ENCODE measurements at regions not wholly inside any gene's neighbourhood (a gene's known extent, or its start where the extent isn't known, plus 50 kb on each side); places are given as distances from the start of the nearest gene placed in this dataset.

DNA sequence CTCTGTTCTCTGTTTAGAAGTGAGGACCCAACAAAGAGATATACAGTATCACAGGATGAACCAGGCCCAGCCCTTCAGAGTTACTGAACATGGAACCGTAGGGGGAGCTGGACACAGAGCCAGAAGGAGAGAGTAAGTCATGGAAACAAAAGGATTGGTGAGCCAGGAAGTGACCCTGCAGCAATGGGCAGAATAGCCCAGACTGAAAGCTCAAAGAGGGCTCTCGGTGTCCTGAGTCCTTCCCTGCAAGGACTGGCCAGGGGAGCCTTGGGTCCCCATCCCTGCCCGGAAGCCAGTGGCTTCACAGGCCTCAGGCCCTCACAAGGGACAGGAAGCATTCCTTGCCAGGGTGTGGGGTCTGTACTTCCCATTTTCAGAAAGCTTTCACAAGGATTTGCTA, 150.6 kb downstream of the SPATA19 start:
- Histone ChIP-seq H3K4me1 (no peaks in the 10 kb centered on the region), H3K27ac (no peak overlapping the region), H3K9me3 (no peaks in the 10 kb centered on the region), H3K4me3 (no peak overlapping the region), H3K4me2 (no peak overlapping the region)
- WGBS (ENCODE audit: missing lambda C conversion rate) = 0% methylated on average over 2 of the region's 3 CpGs
- FAIRE-seq = no peak
- no peak for TF ChIP-seq RNF2 (IDR thresholded peaks at IDR 0.05; ENCODE audit: borderline replicate concordance, low read depth)
- no peak for TF ChIP-seq ELK1 (IDR thresholded peaks at IDR 0.05; ENCODE audit: low read depth, low read length)
- TF ChIP-seq CBX2 (IDR thresholded peaks at IDR 0.05; ENCODE audit: borderline replicate concordance, low read depth) = no peak
- TF ChIP-seq, protein P1, sequence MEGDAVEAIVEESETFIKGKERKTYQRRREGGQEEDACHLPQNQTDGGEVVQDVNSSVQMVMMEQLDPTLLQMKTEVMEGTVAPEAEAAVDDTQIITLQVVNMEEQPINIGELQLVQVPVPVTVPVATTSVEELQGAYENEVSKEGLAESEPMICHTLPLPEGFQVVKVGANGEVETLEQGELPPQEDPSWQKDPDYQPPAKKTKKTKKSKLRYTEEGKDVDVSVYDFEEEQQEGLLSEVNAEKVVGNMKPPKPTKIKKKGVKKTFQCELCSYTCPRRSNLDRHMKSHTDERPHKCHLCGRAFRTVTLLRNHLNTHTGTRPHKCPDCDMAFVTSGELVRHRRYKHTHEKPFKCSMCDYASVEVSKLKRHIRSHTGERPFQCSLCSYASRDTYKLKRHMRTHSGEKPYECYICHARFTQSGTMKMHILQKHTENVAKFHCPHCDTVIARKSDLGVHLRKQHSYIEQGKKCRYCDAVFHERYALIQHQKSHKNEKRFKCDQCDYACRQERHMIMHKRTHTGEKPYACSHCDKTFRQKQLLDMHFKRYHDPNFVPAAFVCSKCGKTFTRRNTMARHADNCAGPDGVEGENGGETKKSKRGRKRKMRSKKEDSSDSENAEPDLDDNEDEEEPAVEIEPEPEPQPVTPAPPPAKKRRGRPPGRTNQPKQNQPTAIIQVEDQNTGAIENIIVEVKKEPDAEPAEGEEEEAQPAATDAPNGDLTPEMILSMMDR (IDR thresholded peaks at IDR 0.05) = no peak
- TF ChIP-seq JUNB (IDR thresholded peaks at IDR 0.05) = no peak
- no peak for TF ChIP-seq KDM5A (IDR thresholded peaks at IDR 0.05)
- TF ChIP-seq FOSL2 (IDR thresholded peaks at IDR 0.05) = no peak
- no peak for TF ChIP-seq FOSL2 (CRISPR knock-in tag; IDR thresholded peaks at IDR 0.05)
- no peak for TF ChIP-seq RAD21 (conservative IDR thresholded peaks at IDR 0.05 in 1 of 2, IDR thresholded peaks at IDR 0.05 in 1 of 2)
- no peak for TF ChIP-seq RCOR1 (IDR thresholded peaks at IDR 0.05; ENCODE audit: low read depth, low read length)
- no peak for TF ChIP-seq ZNF302 (CRISPR knock-in tag; IDR thresholded peaks at IDR 0.05)
- no peak for TF ChIP-seq HDAC2 (IDR thresholded peaks at IDR 0.05)
- TF ChIP-seq MYC (IDR thresholded peaks at IDR 0.05; ENCODE audit: borderline replicate concordance, low read length) = no peak
- TF ChIP-seq, protein P2, sequence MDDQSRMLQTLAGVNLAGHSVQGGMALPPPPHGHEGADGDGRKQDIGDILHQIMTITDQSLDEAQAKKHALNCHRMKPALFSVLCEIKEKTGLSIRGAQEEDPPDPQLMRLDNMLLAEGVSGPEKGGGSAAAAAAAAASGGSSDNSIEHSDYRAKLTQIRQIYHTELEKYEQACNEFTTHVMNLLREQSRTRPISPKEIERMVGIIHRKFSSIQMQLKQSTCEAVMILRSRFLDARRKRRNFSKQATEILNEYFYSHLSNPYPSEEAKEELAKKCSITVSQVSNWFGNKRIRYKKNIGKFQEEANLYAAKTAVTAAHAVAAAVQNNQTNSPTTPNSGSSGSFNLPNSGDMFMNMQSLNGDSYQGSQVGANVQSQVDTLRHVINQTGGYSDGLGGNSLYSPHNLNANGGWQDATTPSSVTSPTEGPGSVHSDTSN (IDR thresholded peaks at IDR 0.05) = no peak
- POLR2A ChIA-PET = no interaction called here
- DNase-seq (ENCODE audit: low read depth in 1 of 2, low spot score in 1 of 2) = no peak
- ATAC-seq = no peak
- CTCF ChIA-PET = interaction anchor here (1.7 kb wide), 1 partner anchor 110 kb away, joined by 3 read pairs; no protein-coding TSS in a partner anchor

GRCh38 chr11:133693110-133693509, 152.2 kb downstream of the SPATA19 start:
- no peak for ATAC-seq
- no peaks in the 10 kb centered on the region for H3K9me3 ChIP-seq
- DNase-seq (ENCODE audit: low read depth in 1 of 2, low spot score in 1 of 2) = no peak
- no peak overlapping the region for H3K27ac ChIP-seq
- no peak overlapping the region for H3K4me2 ChIP-seq
- H3K4me3 ChIP-seq = no peak overlapping the region
- ChIA-PET POLR2A (no interaction called here), CTCF (no interaction called here)
- H3K4me1 ChIP-seq = no peaks in the 10 kb centered on the region
- 25% methylated on average over 9 of the region's 9 CpGs for WGBS (ENCODE audit: missing lambda C conversion rate)
- no peak for FAIRE-seq
- TF ChIP-seq RCOR1 (IDR thresholded peaks at IDR 0.05; ENCODE audit: low read depth, low read length) = no peak
- TF ChIP-seq POLR2A (IDR thresholded peaks at IDR 0.05; ENCODE audit: low read length) = no peak
- no peak for TF ChIP-seq ELK1 (IDR thresholded peaks at IDR 0.05; ENCODE audit: low read depth, low read length)
- no peak for TF ChIP-seq FOXS1 (CRISPR knock-in tag; IDR thresholded peaks at IDR 0.05)

DNA sequence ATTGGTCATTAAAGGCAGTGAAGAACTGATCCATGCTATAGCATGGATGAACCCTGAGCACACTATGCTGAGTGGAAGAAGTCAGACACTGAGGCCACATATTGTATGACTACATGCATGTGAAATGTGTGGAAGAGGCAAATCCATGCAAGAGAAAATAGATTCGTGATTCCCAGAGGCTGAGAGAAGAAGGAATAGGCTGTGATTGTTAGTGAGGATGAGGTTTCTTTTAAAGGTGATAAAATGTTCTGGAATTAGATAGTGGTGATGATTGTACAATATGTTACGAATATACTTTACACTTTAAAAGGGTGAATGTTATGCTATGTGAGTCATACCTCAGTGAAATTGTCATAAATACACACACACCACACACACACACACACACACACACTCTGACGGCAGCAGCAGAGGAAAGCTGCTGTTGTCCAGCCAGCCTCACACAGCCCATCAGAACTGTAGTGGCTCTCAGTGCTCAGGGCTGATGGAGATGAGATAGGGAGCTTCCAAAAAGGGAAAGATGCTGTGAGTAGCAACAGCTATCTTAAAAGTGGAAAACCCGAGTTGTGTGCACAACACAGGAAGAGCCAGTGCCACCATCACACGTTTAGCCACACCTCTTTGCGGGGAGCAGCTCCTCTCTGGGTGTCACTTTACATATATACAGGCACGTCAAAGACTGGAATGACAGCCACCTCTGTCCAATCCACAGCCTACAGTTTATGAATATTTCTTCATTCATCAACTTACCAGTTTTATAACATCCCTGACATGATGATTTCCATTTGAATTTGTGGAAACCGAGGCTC, 153.0 kb downstream of the SPATA19 start:
- under 1% methylated on average over 8 of the region's 8 CpGs for WGBS (ENCODE audit: missing lambda C conversion rate)
- TF ChIP-seq JUNB (IDR thresholded peaks at IDR 0.05) (no peak), HDAC2 (IDR thresholded peaks at IDR 0.05) (no peak), FOSL2 (IDR thresholded peaks at IDR 0.05) (no peak), FOSL2 (CRISPR knock-in tag; IDR thresholded peaks at IDR 0.05) (no peak), E2F6 (IDR thresholded peaks at IDR 0.05; ENCODE audit: borderline replicate concordance, low read depth) (no peak), TFCP2L1 (CRISPR knock-in tag; IDR thresholded peaks at IDR 0.05) (no peak), ELK1 (IDR thresholded peaks at IDR 0.05; ENCODE audit: low read depth, low read length) (no peak), NPAS2 (CRISPR knock-in tag; IDR thresholded peaks at IDR 0.05; ENCODE audit: borderline replicate concordance) (no peak), FOSB (CRISPR knock-in tag; IDR thresholded peaks at IDR 0.05) (no peak), ZC3H11A (IDR thresholded peaks at IDR 0.05) (no peak)
- TF ChIP-seq, protein P3, sequence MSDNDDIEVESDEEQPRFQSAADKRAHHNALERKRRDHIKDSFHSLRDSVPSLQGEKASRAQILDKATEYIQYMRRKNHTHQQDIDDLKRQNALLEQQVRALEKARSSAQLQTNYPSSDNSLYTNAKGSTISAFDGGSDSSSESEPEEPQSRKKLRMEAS (IDR thresholded peaks at IDR 0.05) = no peak
- TF ChIP-seq, protein P1 (IDR thresholded peaks at IDR 0.05) = no peak
- H3K27ac ChIP-seq = no peak overlapping the region
- no peak overlapping the region for H3K4me3 ChIP-seq
- POLR2A ChIA-PET = no interaction called here
- CTCF ChIA-PET = no interaction called here
- H3K4me2 ChIP-seq = no peak overlapping the region
- no peaks in the 10 kb centered on the region for H3K4me1 ChIP-seq
- DNase-seq (ENCODE audit: low read depth in 1 of 2, low spot score in 1 of 2) = no peak
- FAIRE-seq = no peak
- H3K9me3 ChIP-seq = no peaks in the 10 kb centered on the region
- ATAC-seq = no peak

Data from A549 (cell line).